Hematopoietic multipotent progenitor cell treated with erythropoietin and hydrocortisone succinate and interleukin-3 and kit ligand, for 15 days (in vitro differentiated cells): ENCODE measurements at regions not wholly inside any gene's neighbourhood (a gene's known extent, or its start where the extent isn't known, plus 50 kb on each side); places are given as distances from the start of the nearest gene placed in this dataset.

Experiments
- DNase-seq: peaks from one replicate; pipeline ENCODE4 v3.0.0-alpha.2; 2015; ENCODE audit warnings: low spot score

- no peak for DNase-seq
Measured at GRCh38 chr3:130260918-130261317, 84.6 kb upstream of the COL6A5 start.

DNA sequence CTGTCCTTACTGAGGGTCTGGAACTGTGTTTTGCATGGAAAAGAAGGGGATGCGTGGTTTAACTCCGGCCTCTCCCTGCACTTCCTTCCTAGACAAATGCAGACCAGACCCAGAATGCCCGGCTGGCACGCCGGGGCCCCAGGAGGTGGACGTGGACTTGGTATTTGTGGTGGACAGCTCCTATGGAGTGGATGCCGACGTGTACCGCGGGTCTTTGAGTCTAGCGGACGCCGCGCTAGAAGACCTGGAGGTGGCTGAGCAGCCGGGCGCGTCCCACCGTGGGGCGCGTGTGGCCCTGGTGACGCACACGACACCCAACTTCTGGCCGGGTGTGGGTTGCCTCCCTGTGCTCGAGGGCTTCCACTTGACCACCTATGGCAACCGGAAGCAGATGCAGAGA, 81.8 kb upstream of the COL6A5 start:
- DNase-seq, result no peak

DNA sequence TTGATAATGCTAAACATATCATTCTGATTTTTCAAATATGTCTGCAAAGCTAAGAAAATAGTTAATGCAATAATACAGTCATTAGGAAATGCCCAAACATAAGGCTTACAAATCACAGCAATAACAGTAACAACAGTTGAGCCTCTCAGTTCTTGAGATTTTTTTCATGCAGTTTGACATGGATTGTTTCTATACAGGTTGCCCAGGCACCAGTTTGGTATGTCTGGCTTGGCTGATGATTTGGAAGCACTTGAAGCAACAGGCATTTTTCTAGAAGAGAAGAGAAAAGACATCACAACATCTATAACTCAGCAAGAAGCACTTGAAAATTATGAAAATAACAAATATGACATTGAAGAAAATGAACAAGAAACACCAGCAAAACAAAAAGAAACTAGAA, 78.7 kb upstream of the COL6A5 start:
- no peak for DNase-seq

DNA sequence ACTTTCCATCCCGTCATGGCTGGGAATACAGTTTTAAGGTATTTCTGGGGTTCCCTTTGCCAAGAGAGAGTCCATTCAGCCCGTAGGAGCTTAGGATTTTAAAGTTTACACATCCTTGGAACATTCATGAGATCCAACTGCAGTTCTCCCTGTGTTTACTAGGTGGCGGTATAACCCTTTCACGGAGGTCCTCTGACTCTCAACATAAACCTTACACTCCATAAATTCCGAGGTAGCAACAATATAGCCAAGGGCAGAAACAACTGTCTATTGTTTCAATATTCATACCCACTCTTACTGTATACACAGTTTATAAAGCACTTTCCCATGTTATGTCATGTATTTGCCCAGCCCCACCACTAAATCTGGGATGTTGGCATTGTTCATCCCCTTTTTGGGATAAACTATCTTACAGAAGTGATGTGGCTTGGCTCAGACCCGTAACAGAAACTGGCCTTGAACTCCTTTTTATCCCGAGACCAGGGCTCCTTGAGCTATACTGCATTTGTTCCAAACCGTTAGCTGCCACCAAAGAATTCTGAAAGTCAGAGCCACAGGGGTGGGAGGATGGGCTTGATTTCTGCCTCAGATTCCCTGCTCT, 69.2 kb upstream of the COL6A5 start:
- DNase-seq, result peak; percentile 67

- DNase-seq, result no peak
Measured at GRCh38 chr3:130288670-130289069, 56.8 kb upstream of the COL6A5 start.

DNA sequence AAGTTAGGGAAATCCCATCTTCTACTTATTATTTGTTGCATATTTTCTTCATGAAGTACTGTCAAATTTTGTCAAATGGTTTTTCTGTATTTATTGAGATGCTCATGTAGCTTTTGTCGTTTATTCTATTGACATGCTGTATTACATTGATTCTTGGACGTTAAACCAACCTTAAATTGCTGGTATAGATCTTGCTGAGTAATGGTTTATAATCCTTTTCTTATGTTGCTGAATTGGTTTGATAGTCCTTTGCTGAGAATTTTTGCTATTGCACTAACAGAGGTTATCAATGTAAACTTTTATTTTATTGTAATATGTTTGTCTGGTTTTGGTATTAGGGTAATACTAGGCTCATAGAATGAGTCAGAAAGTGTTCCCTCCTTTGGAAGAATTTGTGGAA, 54.3 kb upstream of the COL6A5 start:
- no peak for DNase-seq

DNA sequence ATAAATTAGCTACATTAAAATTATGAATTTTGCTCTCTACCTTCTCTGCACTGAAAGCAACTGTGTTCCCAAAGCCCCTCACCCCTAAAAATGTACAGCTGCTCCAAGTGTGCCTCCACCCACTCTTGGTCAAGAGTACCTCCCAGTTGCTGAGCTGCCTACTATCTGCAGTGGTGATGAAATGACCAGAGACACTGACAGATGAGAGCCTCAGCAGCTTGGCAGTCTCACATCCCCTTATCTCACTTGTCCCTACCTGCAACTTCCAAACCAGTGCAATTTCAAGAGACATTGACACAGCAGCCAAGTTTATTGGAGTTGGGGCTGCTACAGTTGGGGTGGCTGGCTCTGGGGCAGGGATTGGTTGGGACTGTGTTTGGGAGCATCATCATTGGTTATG, 52.2 kb upstream of the COL6A5 start:
- DNase-seq, result no peak
